Gastroesophageal sphincter (tissue), 4 donors: ENCODE measurements at regions not wholly inside any gene's neighbourhood (a gene's known extent, or its start where the extent isn't known, plus 50 kb on each side); places are given as distances from the start of the nearest gene placed in this dataset.

Source experiments
- ATAC-seq: fragments of 150-250 bp; one replicate; pipeline ENCODE4 v1.9.1; 2016; ENCODE audit warnings: mild to moderate bottlenecking, moderate library complexity
- H3K27ac ChIP-seq, 4 donors: fragments of 200-600 bp; sonication (generic) in 3 of 4; 1 replicate in 3 of 4; 2 replicates in 1 of 4; pipeline ENCODE4 v1.5.1; 2016 to 2019
- H3K27me3 ChIP-seq: fragments of 200-600 bp; sonication (generic); one replicate; pipeline ENCODE4 v1.5.1; 2019
- H3K36me3 ChIP-seq, 2 donors: fragments of 200-600 bp; sonication (generic); one replicate each; pipeline ENCODE4 v1.5.1; 2019; ENCODE audit warnings: control low read depth in 1 of 2
- H3K4me1 ChIP-seq, 3 donors: fragments of 200-600 bp; sonication (generic); 1 replicate in 2 of 3; 2 replicates in 1 of 3; pipeline ENCODE4 v1.5.1; 2016 to 2019; ENCODE audit warnings: control low read depth in 2 of 3
- H3K4me3 ChIP-seq, 2 donors: fragments of 200-600 bp; sonication (generic); one replicate each; pipeline ENCODE4 v1.5.1; 2019; ENCODE audit warnings: mild to moderate bottlenecking in 1 of 2, moderate library complexity in 1 of 2
- H3K9me3 ChIP-seq, 3 donors: fragments of 200-600 bp; sonication (generic); one replicate each; pipeline ENCODE4 v1.5.1; 2017 to 2019; ENCODE audit warnings: control low read depth in 2 of 3
- EP300 ChIP-seq: sonication (generic); formaldehyde crosslinking; IDR thresholded peaks from one replicate; pipeline ENCODE4 v1.6.1; 2017; ENCODE audit warnings: antibody characterized with exemption, mild to moderate bottlenecking
- POLR2A ChIP-seq, 2 donors: fragments of 450-650 bp; IDR thresholded peaks; one replicate each; pipeline ENCODE4 v1.6.1; 2017; ENCODE audit warnings: antibody characterized with exemption in 2 of 2, mild to moderate bottlenecking in 2 of 2, moderate library complexity in 1 of 2
- POLR2AphosphoS5 ChIP-seq: sonication (generic); formaldehyde crosslinking; IDR thresholded peaks from one replicate; pipeline ENCODE4 v1.6.1; 2017; ENCODE audit warnings: antibody characterized with exemption
- WGBS, 2 donors: methylation state at CpG; one replicate each; pipeline ENCODE4 v1.1.5; 2018; ENCODE audit warnings: low coverage in 1 of 2; 5-methylcytosine and 5-hydroxymethylcytosine counted together
- TF ChIP-seq, protein P1 (sequence below), 4 experiments: fragments of 200-600 bp in 2 of 4; fragments of 450-650 bp in 2 of 4; sonication (generic) in 1 of 4; IDR thresholded peaks; one replicate each; pipeline ENCODE4 v1.5.1; 2017 to 2019; ENCODE audit warnings: antibody characterized with exemption in 4 of 4, mild to moderate bottlenecking in 2 of 4, moderate library complexity in 2 of 4

DNA sequence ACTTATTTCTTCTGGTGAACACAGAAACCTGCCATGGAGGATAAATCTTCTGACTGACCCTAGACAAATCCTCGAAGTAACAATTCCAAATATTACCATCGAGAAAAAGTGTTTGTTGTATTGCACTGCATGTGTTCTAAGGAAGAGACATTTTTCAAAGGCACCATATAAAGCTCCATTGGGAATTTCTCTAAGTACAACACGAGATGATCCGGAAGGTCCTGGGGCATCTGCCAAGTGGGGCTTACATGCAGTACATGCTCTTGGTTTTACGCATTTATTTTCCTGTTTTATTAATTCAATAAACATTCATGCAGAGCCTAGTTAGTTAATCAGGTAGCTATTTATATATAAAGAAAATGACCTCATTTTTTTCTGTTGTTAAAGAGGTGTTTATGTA, 692.0 kb upstream of the IGFBP3 start:
- Histone ChIP-seq H3K9me3 (no peaks in the 10 kb centered on the region), H3K27me3 (no peaks in the 10 kb centered on the region), H3K4me1 (peaks cover 0 to 16% (median 9%) of the 10 kb centered on the region in 3 donors), H3K36me3 (no peaks in the 10 kb centered on the region), H3K4me3 (no peak overlapping the region), H3K27ac (no peak overlapping the region)
- WGBS, 2 donors = 53 to 61% methylated on average over 5 of the region's 5 CpGs
- no peak for TF ChIP-seq EP300
- TF ChIP-seq POLR2A (IDR thresholded peaks at IDR 0.05) = no peak
- TF ChIP-seq, protein P1, sequence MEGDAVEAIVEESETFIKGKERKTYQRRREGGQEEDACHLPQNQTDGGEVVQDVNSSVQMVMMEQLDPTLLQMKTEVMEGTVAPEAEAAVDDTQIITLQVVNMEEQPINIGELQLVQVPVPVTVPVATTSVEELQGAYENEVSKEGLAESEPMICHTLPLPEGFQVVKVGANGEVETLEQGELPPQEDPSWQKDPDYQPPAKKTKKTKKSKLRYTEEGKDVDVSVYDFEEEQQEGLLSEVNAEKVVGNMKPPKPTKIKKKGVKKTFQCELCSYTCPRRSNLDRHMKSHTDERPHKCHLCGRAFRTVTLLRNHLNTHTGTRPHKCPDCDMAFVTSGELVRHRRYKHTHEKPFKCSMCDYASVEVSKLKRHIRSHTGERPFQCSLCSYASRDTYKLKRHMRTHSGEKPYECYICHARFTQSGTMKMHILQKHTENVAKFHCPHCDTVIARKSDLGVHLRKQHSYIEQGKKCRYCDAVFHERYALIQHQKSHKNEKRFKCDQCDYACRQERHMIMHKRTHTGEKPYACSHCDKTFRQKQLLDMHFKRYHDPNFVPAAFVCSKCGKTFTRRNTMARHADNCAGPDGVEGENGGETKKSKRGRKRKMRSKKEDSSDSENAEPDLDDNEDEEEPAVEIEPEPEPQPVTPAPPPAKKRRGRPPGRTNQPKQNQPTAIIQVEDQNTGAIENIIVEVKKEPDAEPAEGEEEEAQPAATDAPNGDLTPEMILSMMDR (IDR thresholded peaks at IDR 0.05) = no peak
- no peak for TF ChIP-seq POLR2AphosphoS5
- ATAC-seq = no peak

DNA sequence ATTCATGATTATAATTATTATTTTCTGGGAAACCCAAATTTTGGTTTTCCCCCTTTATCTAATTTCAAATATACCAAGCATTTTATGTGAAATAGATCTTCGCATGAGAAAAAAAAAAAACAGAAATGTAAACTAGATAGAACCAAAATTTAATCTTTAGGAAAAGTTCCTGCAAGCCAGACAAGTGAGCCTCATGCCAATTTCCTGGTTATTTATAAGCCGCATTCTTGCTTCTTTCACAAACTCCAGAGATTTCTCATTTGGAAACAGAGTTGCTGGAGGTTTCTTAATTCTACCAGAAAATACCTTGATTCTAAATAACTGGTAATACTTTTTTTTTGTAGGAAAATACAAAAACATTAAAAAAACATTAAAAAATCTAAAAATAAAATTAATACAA, 690.4 kb upstream of the IGFBP3 start:
- Histone ChIP-seq H3K9me3 (no peaks in the 10 kb centered on the region), H3K27ac (no peak overlapping the region), H3K36me3 (no peaks in the 10 kb centered on the region), H3K27me3 (no peaks in the 10 kb centered on the region), H3K4me3 (no peak overlapping the region), H3K4me1 (peaks cover 0 to 23% (median 9%) of the 10 kb centered on the region in 3 donors)
- WGBS, 2 donors = 78 to 100% methylated on average over 2 of the region's 2 CpGs
- TF ChIP-seq, protein P1 (IDR thresholded peaks at IDR 0.05) = no peak
- TF ChIP-seq POLR2AphosphoS5 = no peak
- TF ChIP-seq EP300 = no peak
- no peak for TF ChIP-seq POLR2A (IDR thresholded peaks at IDR 0.05)
- ATAC-seq = no peak

DNA sequence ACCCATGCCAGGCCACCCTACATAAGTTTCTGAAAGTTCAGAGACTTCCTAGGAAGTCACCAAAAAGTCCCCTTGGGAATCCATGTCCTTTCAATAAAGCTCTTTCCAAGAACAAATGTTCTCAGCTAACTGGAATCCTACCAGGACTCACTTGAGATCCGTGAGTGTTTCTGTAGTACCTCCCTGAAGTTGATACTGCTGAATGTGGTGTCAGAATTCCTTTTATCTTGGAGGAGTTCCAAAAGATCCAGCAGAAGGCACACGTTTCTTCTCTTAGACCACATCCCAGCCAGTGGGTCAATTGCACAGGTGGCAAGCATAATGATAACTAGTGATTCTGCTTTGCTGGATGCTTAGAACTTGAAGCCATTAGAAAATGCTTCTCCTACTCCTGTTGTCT, 689.7 kb upstream of the IGFBP3 start:
- Histone ChIP-seq H3K4me1 (peaks cover 0 to 26% (median 9%) of the 10 kb centered on the region in 3 donors), H3K27me3 (no peaks in the 10 kb centered on the region), H3K36me3 (no peaks in the 10 kb centered on the region), H3K4me3 (no peak overlapping the region), H3K27ac (no peak overlapping the region), H3K9me3 (no peaks in the 10 kb centered on the region)
- ATAC-seq = peak; percentile 17
- 22% methylated on average over 2 of the region's 2 CpGs; no CpG with 5 or more reads in 1 of the 2 donors for WGBS, 2 donors
- TF ChIP-seq POLR2AphosphoS5 (no peak), EP300 (no peak)

DNA sequence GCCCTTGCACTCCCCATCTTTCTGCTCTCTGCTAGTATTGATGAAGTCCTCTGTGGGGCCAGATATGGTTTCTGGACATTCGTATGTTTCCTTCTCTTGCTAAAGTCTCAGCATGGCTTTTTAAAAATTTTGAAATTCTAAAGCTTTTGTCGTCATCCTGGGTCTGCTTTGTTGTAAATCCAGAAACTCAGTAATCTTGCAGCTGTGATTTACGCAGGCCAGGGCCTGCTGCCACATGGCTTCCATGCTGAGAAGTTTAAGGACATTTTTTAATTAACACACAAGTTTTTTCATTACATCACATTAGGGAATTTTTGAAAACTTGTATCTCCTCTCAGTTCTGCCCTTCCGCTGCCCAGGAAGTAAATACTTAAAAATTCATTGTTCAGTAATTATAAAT, 686.1 kb upstream of the IGFBP3 start:
- WGBS, 2 donors = 72 to 75% methylated on average over 3 to 4 of the region's 4 CpGs

DNA sequence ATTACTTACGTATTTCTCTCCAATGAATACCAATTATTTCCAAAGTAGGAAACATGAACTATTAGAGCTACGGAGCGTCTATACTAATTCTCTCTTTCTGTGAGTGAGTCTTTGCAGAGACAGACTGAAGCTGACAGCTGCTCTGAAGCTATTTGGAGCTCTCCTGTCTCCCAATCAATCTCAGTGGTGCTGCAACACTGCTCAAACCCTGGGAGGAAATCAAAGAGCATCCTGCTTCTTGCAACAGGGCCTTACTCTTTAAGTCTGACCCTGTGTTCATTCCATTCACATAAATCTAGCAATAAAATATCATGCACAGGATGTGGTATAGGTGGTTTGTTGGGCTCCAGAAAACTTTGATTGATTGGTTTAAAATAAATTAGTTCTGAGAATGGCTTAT, 685.7 kb upstream of the IGFBP3 start:
- Histone ChIP-seq H3K4me3 (no peak overlapping the region), H3K9me3 (no peaks in the 10 kb centered on the region), H3K36me3 (no peaks in the 10 kb centered on the region), H3K27me3 (no peaks in the 10 kb centered on the region), H3K27ac (no peak overlapping the region), H3K4me1 (peaks cover 10 to 60% (median 20%) of the 10 kb centered on the region in 3 donors)
- 58 to 97% methylated on average over 3 of the region's 3 CpGs for WGBS, 2 donors
- ATAC-seq = no peak
- TF ChIP-seq POLR2AphosphoS5 (no peak), POLR2A (IDR thresholded peaks at IDR 0.05) (no peak), EP300 (no peak)
- TF ChIP-seq, protein P1 (IDR thresholded peaks at IDR 0.05) = no peak

More for the DNA sequence above, 686.1 kb upstream of the IGFBP3 start:
- Histone ChIP-seq H3K36me3 (no peaks in the 10 kb centered on the region), H3K27ac (no peak overlapping the region), H3K4me1 (peaks cover 10 to 60% (median 20%) of the 10 kb centered on the region in 3 donors), H3K9me3 (no peaks in the 10 kb centered on the region), H3K4me3 (no peak overlapping the region), H3K27me3 (no peaks in the 10 kb centered on the region)
- TF ChIP-seq, protein P1 (IDR thresholded peaks at IDR 0.05) = no peak
- no peak for TF ChIP-seq POLR2A (IDR thresholded peaks at IDR 0.05)
- no peak for TF ChIP-seq EP300
- TF ChIP-seq POLR2AphosphoS5 = no peak
- ATAC-seq = no peak
